ENCODE measurements at regions not wholly inside any gene's neighbourhood (a gene's known extent, or its start where the extent isn't known, plus 50 kb on each side); places are given as distances from the start of the nearest gene placed in this dataset.
A peak's percentile ranks its signal among the peaks of the same experiment; 100 is the strongest.

GRCh38 chr2:145316496-145316895 is 796.6 kb upstream of the ZEB2 start:
- DNase-seq = no peak

- DNase-seq = no peak
Observed at GRCh38 chr2:145315053-145315452, 795.1 kb upstream of the ZEB2 start.

GRCh38 chr2:145314119-145314633 is 794.3 kb upstream of the ZEB2 start:
- DNase-seq = no peak

- DNase-seq = no peak
Observed at GRCh38 chr2:145305889-145306288, 786.0 kb upstream of the ZEB2 start.

GRCh38 chr2:145304501-145304900 is 784.6 kb upstream of the ZEB2 start:
- no peak for DNase-seq

- peak; percentile 22 for DNase-seq
Observed at GRCh38 chr2:145303536-145303935, 783.6 kb upstream of the ZEB2 start.

GRCh38 chr2:145302886-145303285 is 783.0 kb upstream of the ZEB2 start:
- peak; percentile 51 for DNase-seq

- DNase-seq = no peak
Observed at GRCh38 chr2:145302451-145302850, 782.5 kb upstream of the ZEB2 start.

- no peak for DNase-seq
Observed at GRCh38 chr2:145299368-145299767, 779.4 kb upstream of the ZEB2 start.

GRCh38 chr2:145292166-145292565 is 772.2 kb upstream of the ZEB2 start:
- DNase-seq = no peak

- DNase-seq = no peak
Observed at GRCh38 chr2:145290986-145291385, 771.1 kb upstream of the ZEB2 start.

GRCh38 chr2:145289946-145290345 is 770.0 kb upstream of the ZEB2 start:
- DNase-seq = no peak

- DNase-seq = no peak
Observed at GRCh38 chr2:145288650-145289496, 769.0 kb upstream of the ZEB2 start.

- DNase-seq = no peak
Observed at GRCh38 chr2:145287736-145288135, 767.8 kb upstream of the ZEB2 start.

- peak; percentile 26 for DNase-seq
Observed at GRCh38 chr2:145286716-145287275, 766.9 kb upstream of the ZEB2 start.

- no peak for DNase-seq
Observed at GRCh38 chr2:145284551-145284950, 764.6 kb upstream of the ZEB2 start.

- no peak for DNase-seq
Observed at GRCh38 chr2:145283131-145283530, 763.2 kb upstream of the ZEB2 start.

- no peak for DNase-seq
Observed at GRCh38 chr2:145277922-145278321, 758.0 kb upstream of the ZEB2 start.

GRCh38 chr2:145273840-145274239 is 753.9 kb upstream of the ZEB2 start:
- no peak for DNase-seq

- DNase-seq = no peak
Observed at GRCh38 chr2:145268931-145269330, 749.0 kb upstream of the ZEB2 start.

GRCh38 chr2:145267451-145267850 is 747.5 kb upstream of the ZEB2 start:
- no peak for DNase-seq

GRCh38 chr2:145265244-145265643 is 745.3 kb upstream of the ZEB2 start:
- no peak for DNase-seq

GRCh38 chr2:145260674-145261073 is 740.8 kb upstream of the ZEB2 start:
- DNase-seq = no peak

GRCh38 chr2:145260081-145260480 is 740.2 kb upstream of the ZEB2 start:
- no peak for DNase-seq
